ENCODE measurements at regions not wholly inside any gene's neighbourhood (a gene's known extent, or its start where the extent isn't known, plus 50 kb on each side); places are given as distances from the start of the nearest gene placed in this dataset.
"Not testable (repeated sequence)": the region's sequence is repeated elsewhere in the genome, so short reads cannot be mapped to it uniquely, and the experiment has no call there.

DNA sequence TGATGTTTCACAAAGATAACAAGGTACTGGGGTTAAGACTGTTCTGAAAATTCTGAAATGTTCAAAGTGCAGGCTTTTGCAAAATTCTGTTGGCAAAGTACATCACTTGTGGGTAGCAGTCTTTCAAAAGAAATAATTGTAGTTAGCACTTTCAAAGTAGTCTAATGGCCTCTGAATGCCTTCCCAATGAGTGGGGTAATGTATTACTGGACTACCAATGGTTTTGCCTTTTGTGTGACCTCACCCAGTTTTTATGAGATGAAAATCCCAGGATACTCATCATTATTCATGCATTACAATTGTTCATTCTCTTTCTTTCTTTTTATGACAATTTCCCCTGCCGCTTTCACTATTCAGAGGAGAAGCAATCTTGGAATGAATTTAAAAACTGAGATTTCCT is 686.1 kb downstream of the GLUD2 start:
- DNase-seq: no peak

DNA sequence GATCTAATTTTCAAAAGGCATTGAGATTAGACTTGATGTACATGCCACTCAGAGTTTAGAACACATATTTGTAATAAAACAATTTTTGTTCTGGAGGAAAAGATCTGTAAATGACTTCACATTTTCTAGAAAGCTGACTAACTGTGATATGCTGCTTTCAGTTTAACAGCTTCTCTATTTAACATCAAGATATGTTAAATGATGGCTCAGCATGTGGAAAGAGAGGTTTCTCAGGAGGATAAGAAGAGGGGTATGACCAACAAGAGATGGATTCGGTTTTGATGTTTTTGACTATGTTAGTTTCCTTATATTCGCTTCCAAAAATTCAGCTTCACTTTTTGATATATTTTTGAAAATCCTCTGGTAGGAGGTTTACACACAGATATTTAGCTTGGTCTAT is 698.7 kb downstream of the GLUD2 start:
- no peak for DNase-seq

DNA sequence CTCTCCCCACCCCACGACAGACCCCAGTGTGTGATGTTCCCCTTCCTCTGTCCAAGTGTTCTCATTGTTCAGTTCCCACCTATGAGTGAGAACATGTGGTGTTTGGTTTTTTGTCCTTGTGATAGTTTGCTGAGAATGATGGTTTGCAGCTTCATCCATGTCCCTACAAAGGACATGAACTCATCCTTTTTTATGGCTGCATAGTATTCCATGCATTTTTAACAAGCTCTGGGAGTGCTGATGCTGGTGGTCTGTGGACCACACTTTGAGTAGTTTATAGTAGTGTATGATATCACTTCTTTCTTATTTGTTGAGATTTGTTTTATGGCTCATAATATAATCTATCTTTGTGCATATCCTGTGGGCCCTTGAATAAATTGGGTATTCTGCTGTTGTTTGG is 706.2 kb downstream of the GLUD2 start:
- not testable (repeated sequence) for DNase-seq

DNA sequence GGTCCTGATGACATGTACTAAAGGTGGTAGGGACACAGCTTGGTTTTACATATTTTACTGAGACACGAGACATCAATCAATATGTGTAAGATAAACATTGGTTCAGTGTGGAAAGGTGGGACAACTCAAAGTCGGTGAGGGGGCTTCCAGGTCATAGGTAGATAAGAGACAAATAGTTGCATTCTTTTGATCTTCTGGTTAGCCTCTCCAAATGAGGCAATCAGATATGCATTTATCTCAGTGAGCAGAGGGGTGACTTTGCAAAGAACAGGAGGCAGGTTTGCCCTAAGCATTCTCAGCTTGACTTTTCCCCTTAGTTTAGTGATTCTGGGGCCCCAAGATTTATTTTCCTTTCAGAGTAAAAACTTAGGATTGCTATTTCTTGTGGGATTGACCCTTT is 706.9 kb downstream of the GLUD2 start:
- DNase-seq: no peak

DNA sequence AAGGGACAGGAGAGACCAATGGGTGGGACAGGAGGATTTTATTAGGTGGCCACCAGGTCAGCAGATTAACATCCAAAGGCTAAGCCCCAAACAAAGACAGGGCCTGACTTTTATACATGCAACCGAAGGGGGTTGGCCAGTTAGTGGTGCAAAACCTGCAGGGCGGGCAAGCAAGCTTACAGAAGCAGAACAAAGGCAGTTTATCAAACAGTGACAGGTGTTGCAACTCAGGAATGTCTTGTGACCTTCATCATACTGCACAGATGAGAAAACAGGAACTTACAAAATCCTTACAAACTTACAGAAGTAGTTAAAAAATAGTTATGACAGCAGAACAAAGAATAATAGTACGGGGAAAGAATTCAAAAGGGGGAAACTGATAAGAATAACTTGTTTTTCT is 708.1 kb downstream of the GLUD2 start:
- DNase-seq: no peak

DNA sequence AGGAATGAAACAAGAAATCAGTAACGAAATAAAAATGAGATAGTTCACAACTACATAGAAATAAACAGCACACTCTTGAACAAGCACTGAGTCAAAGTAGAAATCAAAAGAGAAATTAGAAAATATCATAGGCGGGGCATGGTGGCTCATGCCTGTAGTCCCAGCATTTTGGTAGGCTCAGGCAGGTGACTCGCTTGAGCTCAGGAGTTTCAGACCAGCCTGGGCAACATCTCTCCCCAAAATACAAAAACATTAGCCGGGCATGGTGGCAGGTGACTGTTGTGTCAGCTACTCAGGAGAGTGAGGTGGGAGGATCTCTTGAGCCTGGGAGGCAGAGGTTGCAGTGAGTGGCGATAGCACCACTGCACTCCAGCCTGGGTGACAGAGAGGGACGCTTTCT is 714.4 kb downstream of the GLUD2 start:
- DNase-seq: no peak

DNA sequence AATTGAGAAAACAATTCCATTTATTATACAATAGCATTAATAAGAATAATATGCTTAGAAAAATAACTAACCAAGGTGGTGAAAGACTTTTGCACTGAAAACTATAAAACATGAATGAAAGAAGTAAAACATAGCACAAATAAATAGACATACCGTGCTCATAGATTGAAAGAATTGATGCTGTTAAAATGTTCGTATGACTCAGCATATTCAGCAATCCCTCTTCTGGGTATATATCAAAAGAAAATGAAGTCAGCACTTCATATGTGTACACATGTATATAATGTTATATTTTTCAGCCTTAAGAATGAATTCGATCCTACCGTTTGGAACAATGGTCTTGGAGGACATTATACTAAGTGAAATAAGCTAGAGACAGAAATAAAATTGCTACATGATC is 716.3 kb downstream of the GLUD2 start:
- no peak for DNase-seq

DNA sequence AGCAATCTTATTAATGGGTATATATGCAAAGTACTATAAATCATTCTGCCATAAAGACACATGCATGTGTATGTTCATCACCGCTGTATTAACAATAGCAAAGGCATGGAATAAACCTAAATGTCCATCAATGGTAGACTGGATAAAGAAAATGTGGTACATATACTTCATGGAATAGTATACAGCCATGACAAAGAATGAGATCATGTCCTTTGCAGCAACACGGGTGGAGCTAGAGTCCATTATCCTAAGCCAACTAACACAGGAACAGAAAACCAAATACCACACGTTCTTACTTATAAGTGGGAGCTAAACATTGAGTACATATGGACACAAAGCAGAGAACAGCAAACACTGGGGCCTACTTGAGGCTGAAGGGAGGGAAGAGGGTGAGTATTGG is 720.8 kb downstream of the GLUD2 start:
- not testable (repeated sequence) for DNase-seq

DNA sequence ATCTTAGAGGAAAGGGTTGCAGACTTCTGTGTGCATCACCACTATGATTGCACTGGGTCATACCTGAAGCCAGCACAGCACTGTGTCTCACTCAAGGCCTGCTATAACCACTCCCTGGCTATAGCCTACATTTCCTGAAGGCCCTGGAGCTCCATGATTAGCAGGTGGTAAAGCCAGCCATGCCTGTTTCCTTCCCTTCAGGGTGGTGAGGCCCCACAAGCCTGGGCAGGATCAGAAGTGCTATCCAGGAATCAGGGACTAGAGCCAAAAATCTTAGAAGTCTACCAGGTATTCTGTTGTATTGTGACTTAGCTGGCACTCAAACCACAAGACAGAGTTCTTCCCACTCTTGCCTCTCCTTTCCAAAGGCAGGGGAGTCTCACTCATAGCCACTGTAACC is 734.6 kb downstream of the GLUD2 start:
- no peak for DNase-seq

DNA sequence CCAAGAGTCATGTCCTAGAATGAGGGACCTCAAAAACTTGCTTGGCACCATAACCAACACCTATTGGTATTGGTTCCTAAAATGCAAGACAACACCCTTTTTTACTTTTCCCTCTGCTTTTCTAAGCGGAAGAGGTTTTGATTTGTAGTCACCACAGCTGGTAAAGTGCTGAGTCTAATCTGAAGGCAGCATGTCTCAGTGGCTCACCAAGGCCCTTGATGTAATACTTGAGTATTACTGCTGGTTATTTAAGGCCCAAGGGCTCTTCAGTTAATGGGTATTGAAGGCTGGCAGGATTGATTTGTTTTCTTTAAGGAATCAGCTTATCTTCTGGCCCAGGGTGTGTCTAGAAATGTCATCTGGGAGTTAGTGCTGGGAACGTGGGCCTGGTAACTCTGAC is 735.1 kb downstream of the GLUD2 start:
- DNase-seq: no peak

DNA sequence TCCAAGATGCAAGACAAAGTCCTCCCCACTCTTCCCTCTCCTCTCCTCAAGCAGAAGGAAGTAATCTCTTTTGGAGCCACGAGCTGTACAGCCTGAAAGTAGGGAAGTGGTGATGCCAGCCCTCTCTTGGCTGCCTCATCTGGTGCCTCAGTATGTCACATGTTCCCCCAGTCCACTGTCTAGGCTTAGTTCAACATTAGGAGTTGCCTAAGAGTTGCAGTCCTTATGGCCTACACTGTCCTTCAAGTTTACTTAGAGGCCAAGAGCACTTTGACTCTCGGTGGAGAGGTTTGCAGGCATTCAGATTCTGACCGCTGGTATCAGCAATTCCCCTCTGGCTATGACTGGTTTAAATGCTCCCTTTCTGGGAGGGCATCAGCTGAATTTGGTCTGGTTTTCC is 735.6 kb downstream of the GLUD2 start:
- DNase-seq: no peak

DNA sequence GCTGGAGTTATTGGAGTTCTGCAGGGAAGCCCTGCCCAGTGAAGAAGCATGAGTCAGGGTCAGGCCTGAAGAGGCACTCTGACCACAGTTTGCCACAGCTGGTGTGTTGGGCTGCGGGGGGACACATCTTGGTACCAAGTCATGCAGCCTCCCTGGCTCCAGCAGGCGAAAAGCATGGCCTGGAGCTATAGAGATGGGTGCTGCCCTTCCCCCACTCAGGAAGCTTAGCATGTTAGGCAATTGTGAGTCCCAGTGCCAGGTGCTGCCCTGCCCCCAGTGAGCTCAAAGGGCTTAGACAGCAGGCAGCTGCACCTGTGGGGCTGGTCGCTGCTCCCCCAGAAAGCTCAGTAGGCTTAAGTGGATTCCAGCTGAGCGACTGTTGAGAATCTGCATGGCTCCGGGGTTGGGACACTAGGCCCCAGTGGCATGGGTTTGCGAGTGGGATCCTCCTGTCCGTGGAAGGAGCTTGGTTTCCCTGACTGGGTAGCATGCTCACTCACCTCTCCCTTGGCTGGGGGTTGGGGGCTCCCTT is 755.5 kb downstream of the GLUD2 start:
- no peak for DNase-seq

DNA sequence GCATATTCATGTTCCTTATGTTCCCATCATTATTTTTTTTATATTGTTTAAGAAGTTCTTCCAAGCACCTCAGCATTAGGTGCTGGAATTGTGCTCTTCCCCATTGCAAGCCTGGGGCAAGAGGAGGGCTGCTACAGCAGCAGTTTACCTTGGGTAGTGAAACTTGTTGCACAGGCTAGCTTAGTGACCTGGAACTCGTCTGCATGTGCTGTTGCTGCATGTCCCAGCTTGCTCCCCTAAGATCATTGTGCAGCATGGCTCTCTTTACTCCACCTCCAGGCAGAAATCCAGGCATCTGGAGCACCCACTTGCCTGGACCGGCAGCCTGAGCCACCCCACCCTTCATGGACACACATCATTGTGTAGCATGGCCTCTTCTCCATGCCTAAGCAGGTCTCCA is 776.0 kb downstream of the GLUD2 start:
- DNase-seq: no peak

DNA sequence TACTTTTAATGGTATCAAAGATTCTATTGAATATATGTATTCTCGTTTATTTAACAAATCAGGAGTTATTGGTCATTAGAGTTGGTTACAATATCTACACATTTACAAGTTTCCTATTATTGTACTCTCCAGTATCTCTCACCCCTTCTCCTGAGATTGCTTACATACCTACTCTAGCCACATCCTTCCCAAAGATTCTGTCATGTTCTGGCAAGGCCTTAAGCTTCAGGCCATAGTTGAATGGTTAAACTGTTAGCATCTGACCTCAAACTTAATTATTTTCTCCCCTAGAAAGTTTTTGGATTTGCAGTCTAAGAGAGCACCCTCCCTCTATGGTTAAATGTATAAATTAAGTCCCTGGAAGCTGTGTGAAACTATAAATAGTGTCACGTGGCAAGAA is 784.2 kb downstream of the GLUD2 start:
- DNase-seq: no peak

DNA sequence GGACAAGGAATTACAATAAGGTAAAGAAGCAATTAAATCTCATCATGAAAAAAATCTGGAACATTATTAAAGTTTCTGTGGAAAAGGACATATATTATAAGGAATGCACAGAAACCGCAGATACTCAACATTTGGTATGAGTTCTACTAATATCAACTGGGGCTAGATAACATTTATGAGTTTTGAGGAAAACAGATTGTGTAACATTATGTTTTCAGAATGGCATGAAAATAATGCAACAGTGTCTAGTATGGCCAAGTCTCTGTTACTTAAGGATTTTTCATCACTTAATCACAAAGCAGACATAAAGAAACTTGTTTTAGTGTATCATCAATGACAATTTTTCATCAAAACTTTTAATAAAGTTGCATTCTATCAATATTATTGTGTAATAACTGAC is 785.0 kb downstream of the GLUD2 start:
- DNase-seq: no peak

DNA sequence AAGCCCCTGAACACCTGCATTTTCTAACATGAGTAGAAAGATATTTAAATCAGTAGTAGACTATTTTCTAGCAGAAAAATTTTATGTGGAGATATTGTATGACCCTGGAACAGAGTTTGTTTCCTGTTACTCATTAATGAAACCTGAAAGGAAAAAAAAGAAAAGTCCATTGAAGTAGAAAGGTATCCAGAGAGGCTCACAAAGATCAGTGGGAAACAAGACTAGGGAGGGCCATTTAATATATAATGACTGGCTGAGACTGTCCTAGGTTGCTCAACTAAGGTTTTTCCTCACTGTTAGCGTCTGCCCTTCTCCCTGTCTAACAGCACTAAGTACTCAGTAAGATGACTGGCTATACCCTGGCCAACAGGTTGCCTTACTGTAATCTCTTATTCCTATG is 788.6 kb downstream of the GLUD2 start:
- no peak for DNase-seq

DNA sequence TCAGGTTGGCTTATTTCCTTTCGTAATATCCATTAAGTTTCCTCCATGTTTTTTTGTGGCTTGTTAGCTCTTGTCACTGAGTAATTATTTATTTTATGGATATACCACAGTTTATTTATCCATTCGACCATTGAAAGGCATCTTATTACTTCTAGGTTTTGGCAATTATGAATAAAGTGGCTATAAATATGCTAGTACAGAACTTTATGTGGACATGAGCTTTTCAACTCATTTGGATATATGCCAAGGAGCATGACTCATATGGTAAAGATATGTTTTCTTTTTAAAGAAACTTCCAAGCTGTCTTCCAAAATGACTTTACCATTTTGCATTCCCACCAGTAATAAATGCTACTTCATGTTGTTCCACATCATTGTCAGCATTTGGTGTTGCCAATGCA is 803.6 kb downstream of the GLUD2 start:
- DNase-seq: no peak

DNA sequence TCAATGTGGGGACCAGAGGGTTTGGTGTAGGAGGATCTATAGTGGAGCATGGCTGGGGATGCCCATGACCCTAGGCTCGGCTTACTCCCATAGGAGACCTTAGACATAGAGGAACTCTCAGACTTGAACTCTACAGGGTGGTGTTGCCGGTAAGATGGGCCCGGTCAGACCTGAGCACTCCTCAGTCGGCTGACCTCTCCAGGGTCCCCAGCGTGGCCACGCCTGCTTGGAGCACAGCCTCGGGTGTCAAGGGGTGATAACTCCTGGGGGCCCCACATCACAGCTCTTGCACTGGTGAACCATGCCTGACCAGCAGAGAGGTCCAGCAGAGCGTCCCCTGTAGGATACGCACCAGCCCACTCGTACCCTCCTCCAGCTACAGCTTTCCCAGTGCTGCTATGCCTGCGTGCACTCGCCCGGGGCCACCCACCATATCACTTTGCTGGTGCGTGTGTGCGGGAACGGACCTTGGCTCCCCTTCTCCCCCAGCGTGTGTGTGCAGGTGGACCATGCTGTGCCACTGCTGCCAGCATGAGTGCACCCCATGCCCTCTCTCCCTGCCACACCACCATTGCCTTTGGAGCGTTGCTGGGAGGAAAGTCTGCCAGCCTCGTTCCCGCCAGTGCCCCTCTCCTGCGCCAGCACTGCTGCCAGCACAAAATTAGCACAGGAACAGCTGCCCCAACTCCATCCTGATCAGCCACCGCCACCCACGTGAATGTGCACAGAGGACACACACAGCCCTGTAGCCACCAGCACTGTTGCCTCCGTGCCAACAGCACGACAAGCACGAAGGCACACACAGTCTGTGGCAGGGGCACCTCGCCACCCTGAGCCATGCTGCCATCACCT is 806.6 kb downstream of the GLUD2 start:
- no peak for DNase-seq

DNA sequence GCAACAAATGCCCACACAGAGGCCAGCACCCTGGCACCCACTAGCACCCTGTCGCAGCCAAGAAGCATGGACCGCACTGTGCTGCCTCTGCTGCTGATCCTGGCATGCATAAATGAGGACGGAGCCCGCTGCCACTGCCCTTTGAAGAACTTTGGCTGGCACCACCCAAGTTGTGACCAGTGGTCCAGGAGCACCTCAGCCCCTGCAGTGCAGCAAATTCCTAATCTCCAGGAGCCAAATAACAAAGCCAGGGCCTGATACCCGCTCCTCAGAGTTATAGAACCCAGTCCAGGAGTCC is 807.2 kb downstream of the GLUD2 start:
- no peak for DNase-seq

DNA sequence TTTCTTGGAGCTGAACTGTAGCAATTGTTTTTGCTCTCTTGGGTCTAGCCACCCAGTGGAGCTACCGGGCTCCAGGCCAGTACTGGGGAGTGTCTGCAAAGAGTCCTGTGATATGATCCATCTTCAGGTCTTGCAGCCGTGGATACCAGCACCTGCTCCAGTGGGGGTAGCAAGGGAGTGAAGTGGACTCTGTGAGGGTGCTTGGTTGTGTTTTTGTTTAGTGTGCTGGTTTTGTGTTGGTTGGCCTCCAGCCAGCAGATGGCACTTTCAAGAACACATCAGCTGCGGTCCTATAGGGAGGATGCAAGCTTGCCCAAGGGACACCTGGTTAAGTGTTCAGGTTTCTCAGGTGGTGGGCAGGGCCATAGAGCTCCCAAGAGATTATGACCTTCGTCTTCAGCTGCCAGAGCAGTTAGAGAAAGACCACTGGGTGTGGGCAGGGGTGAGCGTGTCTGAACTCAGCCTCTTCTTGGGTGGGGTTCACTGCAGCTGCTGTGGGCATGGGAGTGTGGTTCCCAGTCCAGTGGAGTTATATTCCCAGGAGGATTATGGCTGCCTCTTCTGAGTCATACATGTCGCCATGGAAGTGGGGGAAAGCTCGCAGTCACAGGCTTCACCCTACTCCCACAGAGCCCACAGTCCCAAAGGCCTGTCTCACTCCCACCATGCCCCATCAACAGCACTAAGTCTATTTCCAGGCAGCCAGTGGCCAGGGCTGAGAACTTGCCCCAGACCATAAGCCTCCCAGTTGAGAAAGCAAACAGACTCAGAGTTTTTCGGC is 811.6 kb downstream of the GLUD2 start:
- no peak for DNase-seq

DNA sequence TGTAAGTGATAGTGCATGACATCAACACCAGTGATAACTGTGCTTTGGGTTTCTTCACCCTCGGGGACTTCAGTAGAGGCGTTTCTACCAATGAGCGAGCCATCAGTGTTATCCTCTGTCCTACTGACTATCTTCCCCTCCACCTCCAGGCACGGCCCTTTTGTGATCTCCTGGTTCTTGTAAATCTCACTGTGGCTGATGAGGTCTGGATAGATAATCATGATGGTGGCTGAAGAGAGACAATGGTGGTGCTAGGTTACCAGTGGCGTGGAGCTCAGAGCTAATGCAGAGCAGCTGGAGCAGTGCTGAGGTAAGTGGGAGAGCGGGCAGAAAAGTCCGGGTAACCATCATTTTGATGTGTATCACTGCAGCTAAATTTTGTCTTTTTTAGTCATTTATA is 816.6 kb downstream of the GLUD2 start:
- no peak for DNase-seq

DNA sequence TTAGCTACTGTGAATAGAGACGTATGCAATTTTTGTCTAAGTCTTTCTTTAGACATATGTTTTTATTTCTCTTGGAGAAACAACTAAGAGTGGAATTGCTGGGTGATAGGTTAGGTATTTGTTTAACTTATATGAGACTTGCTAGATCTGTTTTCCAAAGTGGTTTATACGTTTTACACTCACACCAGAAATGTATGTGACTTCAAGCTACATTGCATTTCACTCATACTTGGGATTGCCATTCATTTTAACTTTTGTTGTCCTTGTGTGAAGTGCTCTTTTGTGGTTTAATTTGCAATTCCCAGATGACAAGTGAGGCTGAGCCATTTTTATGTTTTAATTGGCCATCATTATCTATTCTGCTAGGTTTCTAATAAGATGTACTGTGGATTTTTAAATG is 817.2 kb downstream of the GLUD2 start:
- DNase-seq: no peak

DNA sequence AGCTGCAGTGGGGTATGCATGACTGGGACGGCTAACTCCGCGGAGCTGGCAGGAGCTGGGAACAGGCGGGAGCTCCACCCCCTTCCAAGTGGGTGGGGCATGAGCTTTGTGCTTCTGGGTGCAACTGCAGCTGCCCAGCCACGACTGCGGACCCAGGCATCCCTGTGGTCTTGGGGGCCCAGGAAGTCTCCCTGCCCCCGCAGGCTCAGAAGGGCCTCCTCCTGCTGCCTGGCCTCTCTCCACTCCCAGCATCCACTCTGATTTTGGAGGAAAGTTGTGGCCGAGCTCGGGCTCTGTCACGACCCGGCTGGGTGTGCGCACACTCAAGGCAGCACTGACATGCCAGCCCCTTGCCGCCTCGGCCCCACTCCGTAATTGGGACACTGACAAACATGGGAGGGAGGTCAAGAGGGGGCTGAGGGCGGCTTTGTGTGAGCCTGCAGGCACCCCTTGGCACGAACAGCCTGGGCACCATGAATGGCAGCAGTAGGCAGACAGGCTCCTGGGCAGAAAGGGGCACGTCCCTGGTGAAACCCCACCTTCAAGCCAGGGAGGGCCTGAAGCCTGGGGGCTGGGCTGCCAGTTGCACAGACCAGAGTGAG is 822.6 kb downstream of the GLUD2 start:
- no peak for DNase-seq

DNA sequence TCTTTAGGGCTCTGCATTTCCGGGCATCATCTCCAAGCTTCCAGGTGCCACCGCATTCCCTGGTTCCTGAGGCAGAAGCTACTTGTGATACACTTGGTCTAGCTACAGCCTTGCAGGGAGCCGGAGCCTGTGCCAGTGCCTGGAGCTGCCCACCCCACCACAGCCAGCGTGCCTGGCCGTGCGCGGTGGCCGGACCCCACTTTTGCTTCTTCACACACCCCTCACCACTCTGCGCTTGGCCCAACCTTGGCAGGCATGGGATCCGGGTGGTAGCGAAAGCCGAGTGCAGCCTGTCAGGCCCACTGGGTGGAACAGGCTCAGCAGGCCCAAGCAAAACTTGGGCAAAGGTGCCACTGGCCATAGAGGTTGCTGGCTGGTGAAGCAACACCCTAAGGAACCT is 823.7 kb downstream of the GLUD2 start:
- DNase-seq: no peak
